IPS-20b (cell line): ENCODE measurements at regions not wholly inside any gene's neighbourhood (a gene's known extent, or its start where the extent isn't known, plus 50 kb on each side); places are given as distances from the start of the nearest gene placed in this dataset.

Source experiments
- H3K27ac ChIP-seq: one replicate; pipeline ENCODE4 v1.5.1; 2013; ENCODE audit warnings: low read length
- H3K27me3 ChIP-seq: 2 replicates; pipeline ENCODE4 v1.6.1; 2013; ENCODE audit warnings: mild to moderate bottlenecking, low read length, inconsistent platforms; ENCODE audit not compliant: insufficient read depth
- H3K36me3 ChIP-seq: 2 replicates; pipeline ENCODE4 v1.6.1; 2013; ENCODE audit warnings: low read depth, mild to moderate bottlenecking, inconsistent platforms, low read length, moderate library complexity; ENCODE audit not compliant: insufficient read depth
- H3K4me1 ChIP-seq: 2 replicates; pipeline ENCODE4 v1.6.1; 2013; ENCODE audit warnings: mild to moderate bottlenecking, control low read depth, inconsistent platforms, low read length, moderate library complexity; ENCODE audit not compliant: insufficient read depth
- H3K4me3 ChIP-seq: 2 replicates; pipeline ENCODE4 v1.5.1; 2013; ENCODE audit warnings: mild to moderate bottlenecking, low read length, inconsistent platforms
- H3K9ac ChIP-seq: 2 replicates; pipeline ENCODE4 v1.6.1; 2013; ENCODE audit warnings: low read depth, mild to moderate bottlenecking, inconsistent platforms, low read length, moderate library complexity
- H3K9me3 ChIP-seq: 2 replicates; pipeline ENCODE4 v1.6.1; 2013; ENCODE audit warnings: mild to moderate bottlenecking, low read depth, low read length, inconsistent platforms; ENCODE audit not compliant: insufficient read depth

GRCh38 chr2:226383461-226383860 lies 416.2 kb downstream of the IRS1 start:
- H3K9me3 ChIP-seq: no peaks in the 10 kb centered on the region
- no peaks in the 10 kb centered on the region for H3K4me1 ChIP-seq
- H3K9ac ChIP-seq: no peak overlapping the region
- H3K36me3 ChIP-seq: no peaks in the 10 kb centered on the region
- no peak overlapping the region for H3K4me3 ChIP-seq
- no peak overlapping the region for H3K27ac ChIP-seq
- no peaks in the 10 kb centered on the region for H3K27me3 ChIP-seq

- Histone ChIP-seq H3K36me3 (no peaks in the 10 kb centered on the region), H3K4me1 (peaks cover 6% of the 10 kb centered on the region; the same call in 1 of the 2 replicates), H3K9ac (no peak overlapping the region), H3K27ac (no peak overlapping the region), H3K27me3 (no peaks in the 10 kb centered on the region), H3K9me3 (no peaks in the 10 kb centered on the region), H3K4me3 (no peak overlapping the region)
These were observed 418.9 kb downstream of the IRS1 start for GRCh38 chr2:226380679-226381078.

GRCh38 chr2:226378753-226379705 lies 420.6 kb downstream of the IRS1 start:
- no peaks in the 10 kb centered on the region for H3K36me3 ChIP-seq
- no peak overlapping the region for H3K9ac ChIP-seq
- H3K27me3 ChIP-seq: no peaks in the 10 kb centered on the region
- H3K9me3 ChIP-seq: no peaks in the 10 kb centered on the region
- H3K4me1 ChIP-seq: peaks cover 6% of the 10 kb centered on the region; the same call in 1 of the 2 replicates
- no peak overlapping the region for H3K27ac ChIP-seq
- H3K4me3 ChIP-seq: no peak overlapping the region

- H3K27ac ChIP-seq: no peak overlapping the region
- no peaks in the 10 kb centered on the region for H3K27me3 ChIP-seq
These were observed 423.0 kb downstream of the IRS1 start for GRCh38 chr2:226376516-226377180.

GRCh38 chr2:226366920-226367319 lies 432.7 kb downstream of the IRS1 start:
- Histone ChIP-seq H3K36me3 (no peaks in the 10 kb centered on the region), H3K9ac (no peak overlapping the region), H3K27ac (no peak overlapping the region), H3K27me3 (no peaks in the 10 kb centered on the region), H3K4me3 (no peak overlapping the region), H3K9me3 (no peaks in the 10 kb centered on the region), H3K4me1 (no peaks in the 10 kb centered on the region)

More at GRCh38 chr2:226376516-226377180, 423.0 kb downstream of the IRS1 start:
- Histone ChIP-seq H3K9me3 (no peaks in the 10 kb centered on the region), H3K4me3 (no peak overlapping the region), H3K4me1 (peaks cover 6% of the 10 kb centered on the region; the same call in 1 of the 2 replicates), H3K9ac (no peak overlapping the region), H3K36me3 (no peaks in the 10 kb centered on the region)

GRCh38 chr2:226364217-226364616 lies 435.4 kb downstream of the IRS1 start:
- H3K27ac ChIP-seq: no peak overlapping the region
- no peaks in the 10 kb centered on the region for H3K9me3 ChIP-seq

GRCh38 chr2:226362980-226363379 lies 436.6 kb downstream of the IRS1 start:
- H3K4me1 ChIP-seq: no peaks in the 10 kb centered on the region
- H3K9ac ChIP-seq: no peak overlapping the region
- H3K36me3 ChIP-seq: no peaks in the 10 kb centered on the region
- H3K4me3 ChIP-seq: no peak overlapping the region
- no peak overlapping the region for H3K27ac ChIP-seq
- H3K27me3 ChIP-seq: no peaks in the 10 kb centered on the region
- no peaks in the 10 kb centered on the region for H3K9me3 ChIP-seq

More at GRCh38 chr2:226364217-226364616, 435.4 kb downstream of the IRS1 start:
- no peaks in the 10 kb centered on the region for H3K36me3 ChIP-seq
- H3K4me3 ChIP-seq: no peak overlapping the region
- H3K9ac ChIP-seq: no peak overlapping the region
- H3K4me1 ChIP-seq: no peaks in the 10 kb centered on the region
- no peaks in the 10 kb centered on the region for H3K27me3 ChIP-seq

- Histone ChIP-seq H3K36me3 (no peaks in the 10 kb centered on the region), H3K9me3 (no peaks in the 10 kb centered on the region), H3K4me1 (no peaks in the 10 kb centered on the region), H3K9ac (no peak overlapping the region), H3K27me3 (no peaks in the 10 kb centered on the region), H3K4me3 (no peak overlapping the region), H3K27ac (no peak overlapping the region)
These were observed 439.0 kb downstream of the IRS1 start for GRCh38 chr2:226360658-226361057.

- H3K4me1 ChIP-seq: no peaks in the 10 kb centered on the region
- H3K4me3 ChIP-seq: no peak overlapping the region
- no peak overlapping the region for H3K27ac ChIP-seq
- no peaks in the 10 kb centered on the region for H3K9me3 ChIP-seq
- H3K36me3 ChIP-seq: no peaks in the 10 kb centered on the region
- no peaks in the 10 kb centered on the region for H3K27me3 ChIP-seq
- no peak overlapping the region for H3K9ac ChIP-seq
These were observed 440.9 kb downstream of the IRS1 start for GRCh38 chr2:226358688-226359087.

- H3K4me3 ChIP-seq: no peak overlapping the region
These were observed 441.8 kb downstream of the IRS1 start for GRCh38 chr2:226357816-226358215.

GRCh38 chr2:226355600-226355999 lies 444.0 kb downstream of the IRS1 start:
- Histone ChIP-seq H3K36me3 (no peaks in the 10 kb centered on the region), H3K9ac (no peak overlapping the region)

More at GRCh38 chr2:226357816-226358215, 441.8 kb downstream of the IRS1 start:
- H3K27me3 ChIP-seq: no peaks in the 10 kb centered on the region
- no peak overlapping the region for H3K9ac ChIP-seq
- H3K36me3 ChIP-seq: no peaks in the 10 kb centered on the region
- no peak overlapping the region for H3K27ac ChIP-seq
- no peaks in the 10 kb centered on the region for H3K4me1 ChIP-seq
- no peaks in the 10 kb centered on the region for H3K9me3 ChIP-seq

GRCh38 chr2:226354434-226354833 lies 445.2 kb downstream of the IRS1 start:
- Histone ChIP-seq H3K4me3 (no peak overlapping the region), H3K4me1 (no peaks in the 10 kb centered on the region), H3K9ac (no peak overlapping the region), H3K36me3 (no peaks in the 10 kb centered on the region), H3K9me3 (no peaks in the 10 kb centered on the region), H3K27me3 (no peaks in the 10 kb centered on the region), H3K27ac (no peak overlapping the region)

More at GRCh38 chr2:226355600-226355999, 444.0 kb downstream of the IRS1 start:
- Histone ChIP-seq H3K27me3 (no peaks in the 10 kb centered on the region), H3K9me3 (no peaks in the 10 kb centered on the region), H3K4me1 (no peaks in the 10 kb centered on the region), H3K4me3 (no peak overlapping the region), H3K27ac (no peak overlapping the region)
